Astrocyte of the cerebellum (primary cell): ENCODE measurements at regions not wholly inside any gene's neighbourhood (a gene's known extent, or its start where the extent isn't known, plus 50 kb on each side); places are given as distances from the start of the nearest gene placed in this dataset.

Experiments used
- DNase-seq: peaks from one replicate; pipeline ENCODE4 v3.0.0-alpha.2; 2011; ENCODE audit warnings: low read depth
- H3K4me3 ChIP-seq: 2 replicates; pipeline ENCODE4 v1.5.1; 2011; ENCODE audit warnings: mild to moderate bottlenecking, low read depth, low read length, moderate library complexity
- in situ Hi-C: cut with HindIII; loops from 2 replicates; pipeline ENCODE4 v1.10.0; 2017; ENCODE audit warnings: low sequenced_read_pairs
- TF ChIP-seq, protein P1 (sequence below): IDR thresholded peaks from 2 replicates; pipeline ENCODE4 v1.5.1; 2012; ENCODE audit warnings: low read length, low read depth, moderate library complexity, mild to moderate bottlenecking; ENCODE audit errors: missing control alignments

- TF ChIP-seq, protein P1, sequence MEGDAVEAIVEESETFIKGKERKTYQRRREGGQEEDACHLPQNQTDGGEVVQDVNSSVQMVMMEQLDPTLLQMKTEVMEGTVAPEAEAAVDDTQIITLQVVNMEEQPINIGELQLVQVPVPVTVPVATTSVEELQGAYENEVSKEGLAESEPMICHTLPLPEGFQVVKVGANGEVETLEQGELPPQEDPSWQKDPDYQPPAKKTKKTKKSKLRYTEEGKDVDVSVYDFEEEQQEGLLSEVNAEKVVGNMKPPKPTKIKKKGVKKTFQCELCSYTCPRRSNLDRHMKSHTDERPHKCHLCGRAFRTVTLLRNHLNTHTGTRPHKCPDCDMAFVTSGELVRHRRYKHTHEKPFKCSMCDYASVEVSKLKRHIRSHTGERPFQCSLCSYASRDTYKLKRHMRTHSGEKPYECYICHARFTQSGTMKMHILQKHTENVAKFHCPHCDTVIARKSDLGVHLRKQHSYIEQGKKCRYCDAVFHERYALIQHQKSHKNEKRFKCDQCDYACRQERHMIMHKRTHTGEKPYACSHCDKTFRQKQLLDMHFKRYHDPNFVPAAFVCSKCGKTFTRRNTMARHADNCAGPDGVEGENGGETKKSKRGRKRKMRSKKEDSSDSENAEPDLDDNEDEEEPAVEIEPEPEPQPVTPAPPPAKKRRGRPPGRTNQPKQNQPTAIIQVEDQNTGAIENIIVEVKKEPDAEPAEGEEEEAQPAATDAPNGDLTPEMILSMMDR = no peak
- no peak for DNase-seq
- no peak overlapping the region for H3K4me3 ChIP-seq
- in situ Hi-C loops = no loop called here
These were observed 167.8 kb upstream of the IQSEC1 start for GRCh38 chr3:13240928-13241618.

DNA sequence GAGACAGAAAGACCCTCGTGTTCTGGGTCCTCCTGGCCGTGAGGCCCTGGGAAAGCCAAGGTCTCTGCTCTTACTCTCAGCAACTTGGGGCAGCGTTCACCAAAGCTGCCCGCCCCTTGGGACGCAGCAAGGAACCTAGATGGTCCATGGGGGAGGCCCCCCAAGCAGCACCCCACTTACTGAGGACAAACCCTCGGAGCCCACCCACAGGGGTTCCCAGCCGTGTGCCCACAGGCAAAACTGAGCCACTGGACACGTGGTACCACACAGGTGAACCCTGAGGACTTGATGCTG lies 166.2 kb upstream of the IQSEC1 start:
- in situ Hi-C loops = no loop called here
- TF ChIP-seq, protein P1 = no peak
- no peak overlapping the region for H3K4me3 ChIP-seq
- DNase-seq = no peak

DNA sequence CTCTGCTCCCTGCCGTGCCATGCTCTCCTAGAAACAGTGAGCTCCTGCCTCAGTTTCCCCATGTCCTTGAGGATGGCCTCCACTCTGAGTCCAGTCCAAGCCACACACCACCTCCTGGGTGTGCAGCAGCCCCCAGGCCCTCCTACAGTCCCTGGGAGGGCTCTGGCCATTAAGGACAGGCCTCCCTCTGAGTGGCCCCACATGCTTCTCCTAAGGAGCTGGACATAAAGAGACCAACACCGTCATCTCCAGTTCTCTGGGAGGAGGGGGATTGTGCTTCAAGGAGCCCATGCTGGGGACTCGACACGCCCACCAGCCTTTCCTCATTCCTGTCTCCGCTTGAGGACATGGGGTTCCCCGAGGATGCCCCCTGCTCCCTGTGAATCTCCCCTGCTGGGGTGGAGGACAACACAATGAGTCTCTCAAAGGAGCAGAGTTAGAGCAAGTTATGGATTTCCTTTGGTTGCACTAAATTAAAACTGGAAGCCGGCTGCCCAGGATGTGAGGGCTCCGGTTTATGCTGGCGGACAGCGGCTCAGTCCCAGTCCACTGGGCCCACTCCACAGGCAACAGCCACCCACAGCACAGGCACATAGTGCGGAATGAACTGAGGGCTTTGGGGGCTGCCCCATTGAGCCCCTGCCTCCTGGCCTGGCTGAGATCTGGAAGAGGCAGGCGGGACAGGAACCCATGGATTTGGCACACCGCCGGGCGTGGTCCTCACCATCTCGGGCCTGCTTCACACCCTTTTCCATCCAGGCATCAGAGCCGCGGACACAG lies 165.6 kb upstream of the IQSEC1 start:
- no peak overlapping the region for H3K4me3 ChIP-seq
- TF ChIP-seq, protein P1 = no peak
- in situ Hi-C loops = no loop called here
- DNase-seq = no peak

DNA sequence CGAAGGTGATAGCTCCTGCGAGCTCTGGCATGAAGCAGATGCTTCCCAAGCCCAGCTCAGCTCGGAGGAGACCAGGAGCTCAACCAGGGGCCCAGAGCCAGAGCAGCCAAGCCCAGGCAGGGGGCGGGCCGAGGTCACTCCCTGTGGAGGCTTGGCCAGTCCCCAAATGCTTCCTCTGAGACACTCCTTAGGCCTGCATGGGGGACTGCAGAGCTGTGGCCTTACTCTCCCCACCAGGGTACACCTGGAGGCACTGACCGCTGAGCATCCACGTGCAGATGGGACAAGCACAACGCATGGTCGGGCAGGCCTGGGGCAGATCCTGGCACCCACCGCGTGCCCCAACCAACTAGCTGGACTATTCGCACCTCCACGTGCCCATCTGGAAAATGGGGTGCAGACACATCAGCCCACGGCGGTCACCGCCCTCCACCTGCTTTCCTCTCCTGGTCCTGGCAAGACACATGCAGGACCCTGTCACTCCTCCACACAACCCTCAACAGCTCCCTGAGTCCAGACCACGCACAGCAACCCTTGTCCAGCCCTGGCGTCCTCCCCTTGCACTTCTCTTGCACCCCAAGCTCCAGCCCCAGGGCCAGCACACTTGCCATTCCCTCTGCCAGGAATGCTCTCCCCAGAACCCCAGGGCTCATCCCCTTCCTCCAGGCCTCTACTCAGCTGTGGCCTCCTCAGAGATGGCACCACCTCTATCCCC lies 164.7 kb upstream of the IQSEC1 start:
- H3K4me3 ChIP-seq = no peak overlapping the region
- DNase-seq = no peak
- in situ Hi-C loops = no loop called here
- TF ChIP-seq, protein P1 = no peak

GRCh38 chr3:13236557-13237173 lies 163.4 kb upstream of the IQSEC1 start:
- in situ Hi-C loops = no loop called here
- TF ChIP-seq, protein P1 = no peak
- no peak overlapping the region for H3K4me3 ChIP-seq
- no peak for DNase-seq

- TF ChIP-seq, protein P1 = no peak
- DNase-seq = no peak
- H3K4me3 ChIP-seq = no peak overlapping the region
- in situ Hi-C loops = no loop called here
These were observed 162.7 kb upstream of the IQSEC1 start for GRCh38 chr3:13235897-13236296.
